ENCODE measurements at regions not wholly inside any gene's neighbourhood (a gene's known extent, or its start where the extent isn't known, plus 50 kb on each side); places are given as distances from the start of the nearest gene placed in this dataset.

DNA sequence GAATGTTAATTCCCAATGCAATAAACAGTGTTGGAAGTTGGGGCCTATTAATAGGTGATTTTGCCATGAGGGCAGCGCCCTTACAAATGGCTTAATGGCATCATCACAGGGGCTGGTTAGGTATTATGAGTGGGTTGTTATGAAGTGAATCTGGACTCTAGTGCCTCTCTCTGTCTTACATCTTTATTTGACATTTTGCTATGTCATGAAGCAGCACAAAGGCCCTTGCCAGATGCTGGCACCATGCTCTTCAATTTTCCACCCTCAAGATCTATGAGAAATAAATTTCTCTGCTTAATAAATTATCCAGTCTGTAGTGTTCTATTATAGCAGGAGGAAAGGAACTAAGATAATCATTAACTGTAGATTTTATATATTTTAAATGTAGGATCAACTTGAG lies 1098.7 kb upstream of the NUDT12 start:
- FAIRE-seq, result no peak
- dilution Hi-C loops (cut with MboI; ENCODE audit: extremely low pct_ligation_motif_present, low sequenced_read_pairs), result no loop called here

DNA sequence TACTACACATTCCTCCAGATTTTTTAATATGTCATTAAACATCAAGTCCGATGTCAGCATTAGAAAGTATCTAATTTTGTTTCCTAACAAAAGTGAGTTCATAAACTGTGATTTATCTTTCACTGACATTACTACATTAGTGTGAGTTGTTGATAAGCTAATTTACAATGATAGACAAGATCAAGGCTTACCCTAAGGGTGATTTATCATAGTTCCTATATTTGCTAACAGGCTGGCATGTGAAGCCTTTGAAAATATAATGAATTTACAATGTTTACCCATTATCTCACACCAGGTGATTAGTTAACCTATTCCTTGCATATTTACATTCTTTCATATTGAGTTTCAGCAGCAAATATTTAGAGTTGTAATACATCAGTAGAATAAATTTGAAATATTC lies 1096.9 kb upstream of the NUDT12 start:
- Histone ChIP-seq H3K27me3 (ENCODE audit: control insufficient read depth, extremely low read depth, insufficient read depth, low read length) (no peaks in the 10 kb centered on the region), H2AFZ (ENCODE audit: control insufficient read depth, low read length) (no peak overlapping the region), H3K9me1 (ENCODE audit: control insufficient read depth, extremely low read depth, insufficient read depth, low read length) (no peaks in the 10 kb centered on the region), H3K4me2 (ENCODE audit: control insufficient read depth, extremely low read depth, insufficient read depth, low read depth, low read length) (no peak overlapping the region), H4K20me1 (ENCODE audit: control insufficient read depth, extremely low read depth, insufficient read depth, low read length) (no peaks in the 10 kb centered on the region), H3K79me2 (ENCODE audit: control insufficient read depth, insufficient read depth, low read length) (no peaks in the 10 kb centered on the region), H3K4me3 (ENCODE audit: control insufficient read depth in 2 of 3, extremely low read depth in 1 of 3, insufficient read depth in 2 of 3, low read depth in 1 of 3, low read length in 3 of 3) (no peak overlapping the region), H3K4me1 (ENCODE audit: control insufficient read depth, extremely low read depth, insufficient read depth, low read length) (no peaks in the 10 kb centered on the region), H3K27ac (ENCODE audit: control insufficient read depth, insufficient read depth, low read length) (no peak overlapping the region), H3K9ac (ENCODE audit: control insufficient read depth, extremely low read depth, insufficient read depth, low read length) (no peak overlapping the region), H3K36me3 (ENCODE audit: control insufficient read depth in 2 of 2, extremely low read depth in 1 of 2, insufficient read depth in 2 of 2, low read length in 2 of 2) (no peaks in the 10 kb centered on the region), H3K9me3 (ENCODE audit: control insufficient read depth, low read depth, low read length) (no peaks in the 10 kb centered on the region)
- TF ChIP-seq EZH2 (IDR thresholded peaks at IDR 0.05; ENCODE audit: low read length), result no peak
- TF ChIP-seq, protein P1, sequence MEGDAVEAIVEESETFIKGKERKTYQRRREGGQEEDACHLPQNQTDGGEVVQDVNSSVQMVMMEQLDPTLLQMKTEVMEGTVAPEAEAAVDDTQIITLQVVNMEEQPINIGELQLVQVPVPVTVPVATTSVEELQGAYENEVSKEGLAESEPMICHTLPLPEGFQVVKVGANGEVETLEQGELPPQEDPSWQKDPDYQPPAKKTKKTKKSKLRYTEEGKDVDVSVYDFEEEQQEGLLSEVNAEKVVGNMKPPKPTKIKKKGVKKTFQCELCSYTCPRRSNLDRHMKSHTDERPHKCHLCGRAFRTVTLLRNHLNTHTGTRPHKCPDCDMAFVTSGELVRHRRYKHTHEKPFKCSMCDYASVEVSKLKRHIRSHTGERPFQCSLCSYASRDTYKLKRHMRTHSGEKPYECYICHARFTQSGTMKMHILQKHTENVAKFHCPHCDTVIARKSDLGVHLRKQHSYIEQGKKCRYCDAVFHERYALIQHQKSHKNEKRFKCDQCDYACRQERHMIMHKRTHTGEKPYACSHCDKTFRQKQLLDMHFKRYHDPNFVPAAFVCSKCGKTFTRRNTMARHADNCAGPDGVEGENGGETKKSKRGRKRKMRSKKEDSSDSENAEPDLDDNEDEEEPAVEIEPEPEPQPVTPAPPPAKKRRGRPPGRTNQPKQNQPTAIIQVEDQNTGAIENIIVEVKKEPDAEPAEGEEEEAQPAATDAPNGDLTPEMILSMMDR (optimal IDR thresholded peaks at IDR 0.05 in 1 of 3, IDR thresholded peaks at IDR 0.05 in 1 of 3, conservative IDR thresholded peaks at IDR 0.05 in 1 of 3; ENCODE audit: extremely low read depth in 1 of 3, insufficient read depth in 2 of 3, low read length in 3 of 3), result no peak
- DNase-seq (ENCODE audit: low read depth, low spot score) (no peak), FAIRE-seq (no peak)
- dilution Hi-C loops (cut with MboI; ENCODE audit: extremely low pct_ligation_motif_present, low sequenced_read_pairs), result no loop called here

More for the DNA sequence above, 1098.7 kb upstream of the NUDT12 start:
- H4K20me1 ChIP-seq (ENCODE audit: control insufficient read depth, extremely low read depth, insufficient read depth, low read length), result no peaks in the 10 kb centered on the region
- no peak overlapping the region for H2AFZ ChIP-seq (ENCODE audit: control insufficient read depth, low read length)
- no peaks in the 10 kb centered on the region for H3K9me3 ChIP-seq (ENCODE audit: control insufficient read depth, low read depth, low read length)
- H3K36me3 ChIP-seq (ENCODE audit: control insufficient read depth in 2 of 2, extremely low read depth in 1 of 2, insufficient read depth in 2 of 2, low read length in 2 of 2), result no peaks in the 10 kb centered on the region
- H3K4me2 ChIP-seq (ENCODE audit: control insufficient read depth, extremely low read depth, insufficient read depth, low read depth, low read length), result no peak overlapping the region
- H3K27me3 ChIP-seq (ENCODE audit: control insufficient read depth, extremely low read depth, insufficient read depth, low read length), result no peaks in the 10 kb centered on the region
- H3K9me1 ChIP-seq (ENCODE audit: control insufficient read depth, extremely low read depth, insufficient read depth, low read length), result no peaks in the 10 kb centered on the region
- no peak for TF ChIP-seq EZH2 (IDR thresholded peaks at IDR 0.05; ENCODE audit: low read length)
- TF ChIP-seq, protein P1 (optimal IDR thresholded peaks at IDR 0.05 in 1 of 3, IDR thresholded peaks at IDR 0.05 in 1 of 3, conservative IDR thresholded peaks at IDR 0.05 in 1 of 3; ENCODE audit: extremely low read depth in 1 of 3, insufficient read depth in 2 of 3, low read length in 3 of 3), result no peak
- H3K4me1 ChIP-seq (ENCODE audit: control insufficient read depth, extremely low read depth, insufficient read depth, low read length), result no peaks in the 10 kb centered on the region
- no peak overlapping the region for H3K4me3 ChIP-seq (ENCODE audit: control insufficient read depth in 2 of 3, extremely low read depth in 1 of 3, insufficient read depth in 2 of 3, low read depth in 1 of 3, low read length in 3 of 3)
- no peak overlapping the region for H3K9ac ChIP-seq (ENCODE audit: control insufficient read depth, extremely low read depth, insufficient read depth, low read length)
- no peak overlapping the region for H3K27ac ChIP-seq (ENCODE audit: control insufficient read depth, insufficient read depth, low read length)
- DNase-seq (ENCODE audit: low read depth, low spot score), result no peak
- no peaks in the 10 kb centered on the region for H3K79me2 ChIP-seq (ENCODE audit: control insufficient read depth, insufficient read depth, low read length)
